ENCODE measurements at regions not wholly inside any gene's neighbourhood (a gene's known extent, or its start where the extent isn't known, plus 50 kb on each side); places are given as distances from the start of the nearest gene placed in this dataset.

DNA sequence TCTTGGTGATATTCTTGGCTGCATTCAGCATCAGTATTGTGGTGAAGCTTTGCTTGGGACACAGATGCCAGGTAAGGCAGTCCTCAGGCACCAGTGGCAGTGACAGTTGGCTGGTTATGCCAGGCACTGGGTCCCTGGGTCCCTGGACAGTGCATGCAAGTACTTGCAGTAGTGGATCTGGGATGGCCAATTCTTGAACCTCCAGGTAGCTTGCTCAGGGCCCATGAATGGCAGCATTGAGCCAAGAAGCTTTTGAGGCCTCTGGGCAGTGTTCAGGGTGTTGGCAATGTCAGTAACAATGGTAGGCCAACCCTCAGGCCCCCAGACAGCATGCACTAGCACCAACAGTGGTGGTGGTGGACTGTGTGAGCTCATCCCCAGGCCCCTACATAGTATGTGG is 106.8 kb upstream of the ANXA10 start:
- no peak for TF ChIP-seq EZH2 (IDR thresholded peaks at IDR 0.05)
- TF ChIP-seq POLR2AphosphoS5 (IDR thresholded peaks at IDR 0.05; ENCODE audit: borderline replicate concordance, low read depth, low read length), result no peak
